ENCODE measurements at regions not wholly inside any gene's neighbourhood (a gene's known extent, or its start where the extent isn't known, plus 50 kb on each side); places are given as distances from the start of the nearest gene placed in this dataset.

GRCh38 chr12:111216387-111217159 is 152.3 kb downstream of the PHETA1 start:
- TF ChIP-seq CHD2 (IDR thresholded peaks at IDR 0.05; ENCODE audit: borderline replicate concordance, low read depth, low read length) = no peak
- TF ChIP-seq ZBTB11 (CRISPR knock-in tag; IDR thresholded peaks at IDR 0.05) = no peak
- TF ChIP-seq CTCF (IDR thresholded peaks at IDR 0.05 in 2 of 3, conservative IDR thresholded peaks at IDR 0.05 in 1 of 3; ENCODE audit: control insufficient read depth in 2 of 3, extremely low read depth in 1 of 3, insufficient read depth in 1 of 3, low read depth in 3 of 3, low read length in 3 of 3) = no peak
- no peak for TF ChIP-seq POLR2AphosphoS2 (IDR thresholded peaks at IDR 0.05; ENCODE audit: low read depth, low read length)
- no peak for TF ChIP-seq ELK1 (IDR thresholded peaks at IDR 0.05; ENCODE audit: low read depth, low read length)
- no peak for TF ChIP-seq NFYB (IDR thresholded peaks at IDR 0.05; ENCODE audit: insufficient read depth, low read depth, low read length)
- TF ChIP-seq IKZF1 (conservative IDR thresholded peaks at IDR 0.05) = no peak
- TF ChIP-seq EZH2 (IDR thresholded peaks at IDR 0.05; ENCODE audit: borderline replicate concordance, control insufficient read depth, low read depth, low read length) = no peak
